GM12878 (cell line): ENCODE measurements at regions not wholly inside any gene's neighbourhood (a gene's known extent, or its start where the extent isn't known, plus 50 kb on each side); places are given as distances from the start of the nearest gene placed in this dataset.

ENCODE experiments used
- ATAC-seq: fragments of 200-7000 bp; cut with Tn5 transposase; 3 replicates; pipeline ENCODE4 v1.9.1; 2020; ENCODE audit warnings: mild to moderate bottlenecking, moderate library complexity
- BruUV-seq: library from RNA; stranded (reverse); fragments of 400-500 nt; replicated peaks from 2 replicates; lab custom pipeline; 2021; lab: Mats Ljungman, UMichigan
- CTCF ChIA-PET: fragments of 300-600 bp; sonication (Branson Sonifier 250); formaldehyde crosslinking; extraction: SDS; loops from one replicate; lab custom pipeline; 2021; ENCODE audit warnings: inconsistent platforms; lab: Yijun Ruan, JAX
- POLR2A ChIA-PET: fragments of 350-600 bp; formaldehyde crosslinking; extraction: SDS; loops from one replicate; lab custom pipeline; 2021; ENCODE audit warnings: inconsistent platforms; lab: Charles Lee
- RAD21 ChIA-PET: fragments of 300-600 bp; sonication (Branson Sonifier 250); formaldehyde crosslinking; loops from one replicate; lab custom pipeline; 2023; ENCODE audit warnings: antibody characterized with exemption; ENCODE audit not compliant: unreplicated experiment; lab: Charles Lee
- SMC1A ChIA-PET: fragments of 300-600 bp; sonication (Branson Sonifier 250); formaldehyde crosslinking; loops from one replicate; lab custom pipeline; 2023; ENCODE audit not compliant: unreplicated experiment, uncharacterized antibody; lab: Charles Lee
- DNase-seq: peaks from one replicate; pipeline ENCODE4 v3.0.0-alpha.2; 2011; ENCODE audit warnings: low read depth, low spot score
- FAIRE-seq: peaks from 3 replicates; lab custom pipeline; 2011; peaks lifted over from hg19 to GRCh38; lab: Jason Lieb, UNC
- H2AFZ ChIP-seq: 2 replicates; pipeline ENCODE4 v1.6.0; 2011; ENCODE audit warnings: low read depth, low read length, control low read depth; ENCODE audit not compliant: control insufficient read depth
- H3K27ac ChIP-seq: 2 replicates; pipeline ENCODE4 v1.5.1; 2011; ENCODE audit warnings: control low read depth; ENCODE audit not compliant: control insufficient read depth, insufficient read depth
- H3K27me3 ChIP-seq, 2 experiments: replicated peaks in 1 of 2; 2 replicates each; pipeline versions ENCODE4 v1.6.0 to v1.6.1; 2011; ENCODE audit warnings: low read length in 1 of 2; ENCODE audit not compliant: control insufficient read depth in 2 of 2, insufficient read depth in 2 of 2
- H3K36me3 ChIP-seq, 2 experiments: 2 replicates each; pipeline ENCODE4 v1.5.1; 2011; ENCODE audit warnings: low read length in 1 of 2; ENCODE audit not compliant: control insufficient read depth in 2 of 2, insufficient read depth in 2 of 2
- H3K4me1 ChIP-seq: 2 replicates; pipeline ENCODE4 v1.6.1; 2011; ENCODE audit warnings: mild to moderate bottlenecking, low read length, moderate library complexity, mixed read lengths; ENCODE audit not compliant: control insufficient read depth, insufficient read depth
- H3K4me2 ChIP-seq: 2 replicates; pipeline ENCODE4 v1.6.0; 2011; ENCODE audit warnings: control low read depth; ENCODE audit not compliant: control insufficient read depth, insufficient read depth
- H3K4me3 ChIP-seq: fragments of 200-600 bp; sonication (generic); 2 replicates; pipeline ENCODE4 v1.5.1; 2016
- H3K79me2 ChIP-seq: 2 replicates; pipeline ENCODE4 v1.6.0; 2011; ENCODE audit warnings: low read length; ENCODE audit not compliant: control insufficient read depth, insufficient read depth
- H3K9ac ChIP-seq: 2 replicates; pipeline ENCODE4 v1.8.0; 2011; ENCODE audit warnings: low read length, control low read depth, mixed read lengths; ENCODE audit not compliant: control insufficient read depth, insufficient read depth
- H3K9me3 ChIP-seq: replicated peaks from 3 replicates; pipeline ENCODE4 v1.5.1; 2011; ENCODE audit warnings: mild to moderate bottlenecking, low read length; ENCODE audit not compliant: control insufficient read depth, insufficient read depth
- H4K20me1 ChIP-seq: 2 replicates; pipeline ENCODE4 v1.6.0; 2011; ENCODE audit not compliant: control insufficient read depth, insufficient read depth
- LARP7 ChIP-seq: fragments of 450-650 bp; IDR thresholded peaks from 2 replicates; pipeline ENCODE4 v1.6.1; 2017; ENCODE audit warnings: mild to moderate bottlenecking
- NFYB ChIP-seq: IDR thresholded peaks from 2 replicates; pipeline ENCODE4 v1.6.1; 2011; ENCODE audit warnings: low read depth, mild to moderate bottlenecking, low read length, improper control_type of control experiment, moderate library complexity; ENCODE audit not compliant: insufficient read depth
- POLR2AphosphoS5 ChIP-seq: IDR thresholded peaks from 2 replicates; pipeline ENCODE4 v1.6.1; 2011; ENCODE audit warnings: mild to moderate bottlenecking, low read length, inconsistent platforms
- RUNX3 ChIP-seq: IDR thresholded peaks from 2 replicates; pipeline ENCODE4 v1.6.1; 2012; ENCODE audit warnings: low read length, inconsistent platforms
- TBL1XR1 ChIP-seq: IDR thresholded peaks from 2 replicates; pipeline ENCODE4 v1.6.1; 2012; ENCODE audit warnings: low read depth, low read length, improper control_type of control experiment
- WGBS: methylation state at CpG from one replicate; pipeline ENCODE4 v1.1.6; 2016; ENCODE audit warnings: low lambda C conversion rate; ENCODE audit not compliant: insufficient replicate concordance, insufficient coverage; ENCODE audit errors: missing lambda C conversion rate; 5-methylcytosine and 5-hydroxymethylcytosine counted together
- in situ Hi-C: fragments of 300-500 bp; cut with MboI; formaldehyde crosslinking; loops from 9 replicates; pipeline ENCODE4 v1.14.3; 2018; ENCODE audit warnings: mixed read lengths
- intact Hi-C: fragments of 100-400 bp; cut with micrococcal nuclease; formaldehyde crosslinking; loops from one replicate; pipeline ENCODE4 v1.14.2; 2022; ENCODE audit not compliant: unreplicated experiment
- TF ChIP-seq, protein P1 (sequence below): fragments of 450-650 bp; IDR thresholded peaks from 2 replicates; pipeline ENCODE4 v1.6.1; 2017; ENCODE audit warnings: low read depth, mild to moderate bottlenecking, moderate library complexity
- TF ChIP-seq, protein P2 (sequence below): fragments of 450-650 bp; IDR thresholded peaks from 2 replicates; pipeline ENCODE4 v1.6.1; 2017; ENCODE audit warnings: mild to moderate bottlenecking, low read depth, inconsistent platforms; ENCODE audit not compliant: poor library complexity, severe bottlenecking
- TF ChIP-seq, protein P3 (sequence below): fragments of 150-350 bp; IDR thresholded peaks from 2 replicates; pipeline ENCODE4 v1.6.1; 2014; ENCODE audit warnings: mild to moderate bottlenecking, low read depth, low read length
- TF ChIP-seq, protein P4 (sequence below): fragments of 450-650 bp; IDR thresholded peaks from 2 replicates; pipeline ENCODE4 v1.6.1; 2014; ENCODE audit warnings: mild to moderate bottlenecking
- TF ChIP-seq, protein P5 (sequence below): fragments of 450-650 bp; formaldehyde crosslinking; IDR thresholded peaks from 2 replicates; pipeline ENCODE4 v1.4.0; 2022; ENCODE audit warnings: mild to moderate bottlenecking, moderate library complexity

DNA sequence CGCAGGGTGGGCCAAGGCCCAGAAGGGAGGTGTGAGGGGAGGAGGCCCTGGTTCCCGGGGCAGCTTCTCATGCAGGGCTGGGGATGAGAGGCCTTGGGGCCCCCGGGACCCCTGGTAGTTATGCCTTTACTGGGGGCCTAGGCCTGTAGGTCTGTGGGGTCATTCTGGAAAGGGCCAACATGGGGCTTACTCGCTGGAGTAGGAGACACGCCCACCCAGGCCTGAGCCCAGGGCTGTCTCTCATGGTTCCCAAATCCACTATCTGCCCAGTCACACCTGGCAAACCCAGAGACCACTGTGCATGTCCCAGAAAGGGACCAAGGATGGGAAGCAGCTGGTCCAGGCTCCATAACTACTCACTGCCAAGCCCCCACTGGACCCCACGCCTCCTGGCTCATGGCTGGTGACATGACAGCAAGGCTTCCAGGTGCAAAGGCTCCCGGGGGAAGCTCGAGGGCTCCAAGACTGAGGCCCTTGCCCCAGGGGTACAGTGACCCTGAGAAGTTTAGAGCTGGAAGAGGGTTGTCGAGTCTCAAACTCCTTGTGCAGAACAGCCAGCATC is 64.2 kb upstream of the ATP12A start (continued):
- TF ChIP-seq RUNX3 (no peak), TBL1XR1 (no peak)
- TF ChIP-seq, protein P1, sequence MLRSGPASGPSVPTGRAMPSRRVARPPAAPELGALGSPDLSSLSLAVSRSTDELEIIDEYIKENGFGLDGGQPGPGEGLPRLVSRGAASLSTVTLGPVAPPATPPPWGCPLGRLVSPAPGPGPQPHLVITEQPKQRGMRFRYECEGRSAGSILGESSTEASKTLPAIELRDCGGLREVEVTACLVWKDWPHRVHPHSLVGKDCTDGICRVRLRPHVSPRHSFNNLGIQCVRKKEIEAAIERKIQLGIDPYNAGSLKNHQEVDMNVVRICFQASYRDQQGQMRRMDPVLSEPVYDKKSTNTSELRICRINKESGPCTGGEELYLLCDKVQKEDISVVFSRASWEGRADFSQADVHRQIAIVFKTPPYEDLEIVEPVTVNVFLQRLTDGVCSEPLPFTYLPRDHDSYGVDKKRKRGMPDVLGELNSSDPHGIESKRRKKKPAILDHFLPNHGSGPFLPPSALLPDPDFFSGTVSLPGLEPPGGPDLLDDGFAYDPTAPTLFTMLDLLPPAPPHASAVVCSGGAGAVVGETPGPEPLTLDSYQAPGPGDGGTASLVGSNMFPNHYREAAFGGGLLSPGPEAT, result no peak
- TF ChIP-seq, protein P2, sequence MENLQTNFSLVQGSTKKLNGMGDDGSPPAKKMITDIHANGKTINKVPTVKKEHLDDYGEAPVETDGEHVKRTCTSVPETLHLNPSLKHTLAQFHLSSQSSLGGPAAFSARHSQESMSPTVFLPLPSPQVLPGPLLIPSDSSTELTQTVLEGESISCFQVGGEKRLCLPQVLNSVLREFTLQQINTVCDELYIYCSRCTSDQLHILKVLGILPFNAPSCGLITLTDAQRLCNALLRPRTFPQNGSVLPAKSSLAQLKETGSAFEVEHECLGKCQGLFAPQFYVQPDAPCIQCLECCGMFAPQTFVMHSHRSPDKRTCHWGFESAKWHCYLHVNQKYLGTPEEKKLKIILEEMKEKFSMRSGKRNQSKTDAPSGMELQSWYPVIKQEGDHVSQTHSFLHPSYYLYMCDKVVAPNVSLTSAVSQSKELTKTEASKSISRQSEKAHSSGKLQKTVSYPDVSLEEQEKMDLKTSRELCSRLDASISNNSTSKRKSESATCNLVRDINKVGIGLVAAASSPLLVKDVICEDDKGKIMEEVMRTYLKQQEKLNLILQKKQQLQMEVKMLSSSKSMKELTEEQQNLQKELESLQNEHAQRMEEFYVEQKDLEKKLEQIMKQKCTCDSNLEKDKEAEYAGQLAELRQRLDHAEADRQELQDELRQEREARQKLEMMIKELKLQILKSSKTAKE, result no peak
- TF ChIP-seq, protein P3, sequence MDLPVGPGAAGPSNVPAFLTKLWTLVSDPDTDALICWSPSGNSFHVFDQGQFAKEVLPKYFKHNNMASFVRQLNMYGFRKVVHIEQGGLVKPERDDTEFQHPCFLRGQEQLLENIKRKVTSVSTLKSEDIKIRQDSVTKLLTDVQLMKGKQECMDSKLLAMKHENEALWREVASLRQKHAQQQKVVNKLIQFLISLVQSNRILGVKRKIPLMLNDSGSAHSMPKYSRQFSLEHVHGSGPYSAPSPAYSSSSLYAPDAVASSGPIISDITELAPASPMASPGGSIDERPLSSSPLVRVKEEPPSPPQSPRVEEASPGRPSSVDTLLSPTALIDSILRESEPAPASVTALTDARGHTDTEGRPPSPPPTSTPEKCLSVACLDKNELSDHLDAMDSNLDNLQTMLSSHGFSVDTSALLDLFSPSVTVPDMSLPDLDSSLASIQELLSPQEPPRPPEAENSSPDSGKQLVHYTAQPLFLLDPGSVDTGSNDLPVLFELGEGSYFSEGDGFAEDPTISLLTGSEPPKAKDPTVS, result no peak

DNA sequence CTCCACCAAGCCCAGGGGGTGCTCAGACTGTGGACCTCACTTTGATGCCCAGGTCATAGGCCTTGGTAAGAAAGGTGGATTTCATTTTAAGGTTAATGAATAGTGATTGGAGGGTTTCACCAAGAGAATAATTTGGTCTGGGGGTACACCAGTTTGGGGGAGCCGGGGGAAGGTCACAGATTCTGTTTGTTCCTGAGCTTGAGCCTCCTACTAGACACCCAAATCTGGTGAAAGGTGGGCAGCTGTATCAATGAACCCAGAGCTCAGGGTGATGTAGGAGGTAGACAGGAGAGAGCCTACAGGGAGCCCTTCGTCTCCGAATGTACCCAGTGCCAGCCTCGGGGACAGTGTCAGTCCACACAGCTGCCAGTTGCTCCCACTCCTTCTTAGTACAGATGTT is 63.7 kb upstream of the ATP12A start:
- no peaks in the 10 kb centered on the region for H3K79me2 ChIP-seq
- no peak for DNase-seq
- H3K9ac ChIP-seq, result no peak overlapping the region
- no peak overlapping the region for H3K4me3 ChIP-seq
- peaks cover 11% of the 10 kb centered on the region for H3K4me1 ChIP-seq
- no peaks in the 10 kb centered on the region for H3K36me3 ChIP-seq
- FAIRE-seq, result no peak
- H2AFZ ChIP-seq, result no peak overlapping the region
- 77% methylated on average over 4 of the region's 4 CpGs for WGBS
- RAD21 ChIA-PET, result no interaction called here
- SMC1A ChIA-PET, result no interaction called here
- H3K27ac ChIP-seq, result no peak overlapping the region
- TF ChIP-seq NFYB (no peak), RUNX3 (no peak), LARP7 (no peak), POLR2AphosphoS5 (no peak)
- TF ChIP-seq, protein P4, sequence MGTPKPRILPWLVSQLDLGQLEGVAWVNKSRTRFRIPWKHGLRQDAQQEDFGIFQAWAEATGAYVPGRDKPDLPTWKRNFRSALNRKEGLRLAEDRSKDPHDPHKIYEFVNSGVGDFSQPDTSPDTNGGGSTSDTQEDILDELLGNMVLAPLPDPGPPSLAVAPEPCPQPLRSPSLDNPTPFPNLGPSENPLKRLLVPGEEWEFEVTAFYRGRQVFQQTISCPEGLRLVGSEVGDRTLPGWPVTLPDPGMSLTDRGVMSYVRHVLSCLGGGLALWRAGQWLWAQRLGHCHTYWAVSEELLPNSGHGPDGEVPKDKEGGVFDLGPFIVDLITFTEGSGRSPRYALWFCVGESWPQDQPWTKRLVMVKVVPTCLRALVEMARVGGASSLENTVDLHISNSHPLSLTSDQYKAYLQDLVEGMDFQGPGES, result no peak
- TF ChIP-seq, protein P5, sequence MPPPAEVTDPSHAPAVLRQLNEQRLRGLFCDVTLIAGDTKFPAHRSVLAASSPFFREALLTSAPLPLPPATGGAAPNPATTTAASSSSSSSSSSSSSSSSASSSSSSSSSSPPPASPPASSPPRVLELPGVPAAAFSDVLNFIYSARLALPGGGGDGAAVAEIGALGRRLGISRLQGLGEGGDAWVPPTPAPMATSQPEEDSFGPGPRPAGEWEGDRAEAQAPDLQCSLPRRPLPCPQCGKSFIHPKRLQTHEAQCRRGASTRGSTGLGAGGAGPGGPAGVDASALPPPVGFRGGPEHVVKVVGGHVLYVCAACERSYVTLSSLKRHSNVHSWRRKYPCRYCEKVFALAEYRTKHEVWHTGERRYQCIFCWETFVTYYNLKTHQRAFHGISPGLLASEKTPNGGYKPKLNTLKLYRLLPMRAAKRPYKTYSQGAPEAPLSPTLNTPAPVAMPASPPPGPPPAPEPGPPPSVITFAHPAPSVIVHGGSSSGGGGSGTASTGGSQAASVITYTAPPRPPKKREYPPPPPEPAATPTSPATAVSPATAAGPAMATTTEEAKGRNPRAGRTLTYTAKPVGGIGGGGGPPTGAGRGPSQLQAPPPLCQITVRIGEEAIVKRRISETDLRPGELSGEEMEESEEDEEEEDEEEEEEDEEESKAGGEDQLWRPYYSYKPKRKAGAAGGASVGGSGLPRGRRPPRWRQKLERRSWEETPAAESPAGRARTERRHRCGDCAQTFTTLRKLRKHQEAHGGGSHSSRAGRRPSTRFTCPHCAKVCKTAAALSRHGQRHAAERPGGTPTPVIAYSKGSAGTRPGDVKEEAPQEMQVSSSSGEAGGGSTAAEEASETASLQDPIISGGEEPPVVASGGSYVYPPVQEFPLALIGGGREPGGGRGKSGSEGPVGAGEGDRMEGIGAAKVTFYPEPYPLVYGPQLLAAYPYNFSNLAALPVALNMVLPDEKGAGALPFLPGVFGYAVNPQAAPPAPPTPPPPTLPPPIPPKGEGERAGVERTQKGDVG (CRISPR knock-in tag), result no peak
- CTCF ChIA-PET, result no interaction called here
- in situ Hi-C loops (no loop called here), intact Hi-C loops (no loop called here)
- H3K4me2 ChIP-seq, result no peak overlapping the region
- BruUV-seq, result no TSS peak
- POLR2A ChIA-PET, result no interaction called here
- no peaks in the 10 kb centered on the region for H4K20me1 ChIP-seq
- no peaks in the 10 kb centered on the region for H3K27me3 ChIP-seq
- H3K9me3 ChIP-seq, result no peaks in the 10 kb centered on the region; the same call in 1 of the 3 replicates
- ATAC-seq, result no peak
